Inferior parietal cortex (tissue), 1 donor: ENCODE measurements at regions not wholly inside any gene's neighbourhood (a gene's known extent, or its start where the extent isn't known, plus 50 kb on each side); places are given as distances from the start of the nearest gene placed in this dataset.
"Not testable (repeated sequence)": the region's sequence is repeated elsewhere in the genome, so short reads cannot be mapped to it uniquely, and the experiment has no call there.

Experiments
- DNase-seq: peaks from one replicate; pipeline ENCODE4 v3.0.0-alpha.2; 2016; ENCODE audit errors: extremely low spot score

- DNase-seq = no peak
Measured at GRCh38 chr6:145271577-145271976, 463.7 kb downstream of the EPM2A start.

- no peak for DNase-seq
Measured at GRCh38 chr6:145272246-145272645, 463.1 kb downstream of the EPM2A start.

GRCh38 chr6:145273136-145273535, 462.2 kb downstream of the EPM2A start:
- no peak for DNase-seq

GRCh38 chr6:145274083-145274482, 461.2 kb downstream of the EPM2A start:
- DNase-seq = no peak

- DNase-seq = no peak
Measured at GRCh38 chr6:145275019-145275418, 460.3 kb downstream of the EPM2A start.

GRCh38 chr6:145275787-145276186, 459.5 kb downstream of the EPM2A start:
- DNase-seq = no peak

GRCh38 chr6:145276756-145277155, 458.6 kb downstream of the EPM2A start:
- DNase-seq = no peak

- DNase-seq = no peak
Measured at GRCh38 chr6:145277358-145278086, 457.8 kb downstream of the EPM2A start.

GRCh38 chr6:145278163-145278807, 457.0 kb downstream of the EPM2A start:
- no peak for DNase-seq

GRCh38 chr6:145279551-145279950, 455.8 kb downstream of the EPM2A start:
- no peak for DNase-seq

GRCh38 chr6:145279993-145280392, 455.3 kb downstream of the EPM2A start:
- no peak for DNase-seq

GRCh38 chr6:145283209-145283608, 452.1 kb downstream of the EPM2A start:
- DNase-seq = not testable (repeated sequence)

- no peak for DNase-seq
Measured at GRCh38 chr6:145283856-145284255, 451.5 kb downstream of the EPM2A start.

- no peak for DNase-seq
Measured at GRCh38 chr6:145286916-145287315, 448.4 kb downstream of the EPM2A start.

GRCh38 chr6:145289573-145289972, 445.7 kb downstream of the EPM2A start:
- DNase-seq = no peak

GRCh38 chr6:145290122-145290521, 445.2 kb downstream of the EPM2A start:
- DNase-seq = no peak

GRCh38 chr6:145292066-145292465, 443.3 kb downstream of the EPM2A start:
- DNase-seq = no peak

GRCh38 chr6:145294942-145295341, 440.4 kb downstream of the EPM2A start:
- DNase-seq = no peak

GRCh38 chr6:145295746-145296145, 439.6 kb downstream of the EPM2A start:
- no peak for DNase-seq

- DNase-seq = no peak
Measured at GRCh38 chr6:145305670-145306069, 429.6 kb downstream of the EPM2A start.

- no peak for DNase-seq
Measured at GRCh38 chr6:145306489-145306888, 428.8 kb downstream of the EPM2A start.

- no peak for DNase-seq
Measured at GRCh38 chr6:145309842-145310535, 425.3 kb downstream of the EPM2A start.

GRCh38 chr6:145312481-145312880, 422.8 kb downstream of the EPM2A start:
- no peak for DNase-seq
